Neural cell (in vitro differentiated cells): ENCODE measurements at regions not wholly inside any gene's neighbourhood (a gene's known extent, or its start where the extent isn't known, plus 50 kb on each side); places are given as distances from the start of the nearest gene placed in this dataset.

ENCODE experiments used
- EP300 ChIP-seq: fragments of 450-650 bp; conservative IDR thresholded peaks from 2 replicates; pipeline ENCODE4 v1.6.1; 2014; ENCODE audit warnings: antibody characterized with exemption, mild to moderate bottlenecking, moderate library complexity; ENCODE audit not compliant: poor library complexity, severe bottlenecking
- EZH2 ChIP-seq: fragments of 200-600, 300-800 bp; shearing (Covaris generic), sonication (generic); IDR thresholded peaks from 2 replicates; pipeline ENCODE4 v1.6.1; 2014; ENCODE audit warnings: antibody characterized with exemption, low read length, borderline replicate concordance, mild to moderate bottlenecking; ENCODE audit not compliant: insufficient read depth, poor library complexity, severe bottlenecking
- POLR2AphosphoS5 ChIP-seq: IDR thresholded peaks from 2 replicates; pipeline ENCODE4 v1.6.1; 2012
- TF ChIP-seq, protein P1 (sequence below): IDR thresholded peaks from 2 replicates; pipeline ENCODE4 v1.6.1; 2012; ENCODE audit warnings: borderline replicate concordance

DNA sequence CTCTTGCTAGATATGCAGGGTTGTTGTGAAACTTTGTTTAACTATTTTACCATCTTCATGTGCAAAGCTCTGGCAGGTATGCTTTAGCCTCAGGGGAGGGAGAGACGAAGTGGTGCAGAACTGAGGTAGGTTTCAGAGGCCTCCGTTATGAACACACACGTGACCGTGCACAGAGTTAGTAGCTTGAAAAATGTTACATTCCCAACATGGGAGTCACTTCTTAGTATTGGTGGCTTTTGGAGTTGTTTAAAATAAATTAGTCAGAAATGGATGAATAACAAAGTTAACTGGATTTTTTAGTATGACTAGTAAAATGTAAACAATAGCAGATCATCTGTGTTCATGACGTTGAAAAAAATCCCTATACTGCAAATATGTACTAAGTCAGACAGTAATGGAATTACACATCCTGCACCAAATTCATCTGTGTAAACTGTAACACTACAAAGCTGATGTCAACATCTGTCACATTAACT, 279.6 kb downstream of the KLF13 start:
- TF ChIP-seq EP300 (no peak), POLR2AphosphoS5 (no peak), EZH2 (no peak)
- TF ChIP-seq, protein P1, sequence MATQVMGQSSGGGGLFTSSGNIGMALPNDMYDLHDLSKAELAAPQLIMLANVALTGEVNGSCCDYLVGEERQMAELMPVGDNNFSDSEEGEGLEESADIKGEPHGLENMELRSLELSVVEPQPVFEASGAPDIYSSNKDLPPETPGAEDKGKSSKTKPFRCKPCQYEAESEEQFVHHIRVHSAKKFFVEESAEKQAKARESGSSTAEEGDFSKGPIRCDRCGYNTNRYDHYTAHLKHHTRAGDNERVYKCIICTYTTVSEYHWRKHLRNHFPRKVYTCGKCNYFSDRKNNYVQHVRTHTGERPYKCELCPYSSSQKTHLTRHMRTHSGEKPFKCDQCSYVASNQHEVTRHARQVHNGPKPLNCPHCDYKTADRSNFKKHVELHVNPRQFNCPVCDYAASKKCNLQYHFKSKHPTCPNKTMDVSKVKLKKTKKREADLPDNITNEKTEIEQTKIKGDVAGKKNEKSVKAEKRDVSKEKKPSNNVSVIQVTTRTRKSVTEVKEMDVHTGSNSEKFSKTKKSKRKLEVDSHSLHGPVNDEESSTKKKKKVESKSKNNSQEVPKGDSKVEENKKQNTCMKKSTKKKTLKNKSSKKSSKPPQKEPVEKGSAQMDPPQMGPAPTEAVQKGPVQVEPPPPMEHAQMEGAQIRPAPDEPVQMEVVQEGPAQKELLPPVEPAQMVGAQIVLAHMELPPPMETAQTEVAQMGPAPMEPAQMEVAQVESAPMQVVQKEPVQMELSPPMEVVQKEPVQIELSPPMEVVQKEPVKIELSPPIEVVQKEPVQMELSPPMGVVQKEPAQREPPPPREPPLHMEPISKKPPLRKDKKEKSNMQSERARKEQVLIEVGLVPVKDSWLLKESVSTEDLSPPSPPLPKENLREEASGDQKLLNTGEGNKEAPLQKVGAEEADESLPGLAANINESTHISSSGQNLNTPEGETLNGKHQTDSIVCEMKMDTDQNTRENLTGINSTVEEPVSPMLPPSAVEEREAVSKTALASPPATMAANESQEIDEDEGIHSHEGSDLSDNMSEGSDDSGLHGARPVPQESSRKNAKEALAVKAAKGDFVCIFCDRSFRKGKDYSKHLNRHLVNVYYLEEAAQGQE = no peak
